Epithelial cell of esophagus (primary cell): ENCODE measurements at regions not wholly inside any gene's neighbourhood (a gene's known extent, or its start where the extent isn't known, plus 50 kb on each side); places are given as distances from the start of the nearest gene placed in this dataset.

Experiments
- DNase-seq: peaks from one replicate; pipeline ENCODE4 v3.0.0; 2010; ENCODE audit warnings: low read depth
- H3K4me3 ChIP-seq: 2 replicates; pipeline ENCODE4 v1.5.1; 2011; ENCODE audit warnings: mild to moderate bottlenecking, low read length, control low read depth
- TF ChIP-seq, protein P1 (sequence below): IDR thresholded peaks from 2 replicates; pipeline ENCODE4 v1.5.1; 2011; ENCODE audit warnings: low read depth, mild to moderate bottlenecking, low read length, control low read depth, inconsistent platforms; ENCODE audit not compliant: insufficient read depth; ENCODE audit errors: missing control alignments

DNA sequence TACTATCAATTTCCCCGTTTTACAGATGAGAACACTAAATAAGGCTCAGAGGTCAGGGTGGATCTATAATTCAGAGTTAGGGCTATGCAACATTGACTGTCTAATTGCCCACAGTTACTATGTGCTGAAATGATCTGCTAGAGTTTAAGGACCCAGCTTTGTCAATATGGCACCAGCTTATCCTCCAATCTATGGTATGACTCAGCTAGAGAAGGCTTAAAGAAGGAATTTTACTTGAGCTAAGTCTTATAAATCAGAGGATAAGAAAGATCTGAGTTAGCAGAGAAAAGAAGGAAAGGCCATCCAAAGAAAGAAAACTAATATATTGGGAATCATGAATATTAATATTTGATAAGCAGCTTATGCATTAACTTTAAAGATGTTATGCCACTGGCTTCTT lies 78.1 kb downstream of the ASB9 start:
- no peak for DNase-seq
- TF ChIP-seq, protein P1, sequence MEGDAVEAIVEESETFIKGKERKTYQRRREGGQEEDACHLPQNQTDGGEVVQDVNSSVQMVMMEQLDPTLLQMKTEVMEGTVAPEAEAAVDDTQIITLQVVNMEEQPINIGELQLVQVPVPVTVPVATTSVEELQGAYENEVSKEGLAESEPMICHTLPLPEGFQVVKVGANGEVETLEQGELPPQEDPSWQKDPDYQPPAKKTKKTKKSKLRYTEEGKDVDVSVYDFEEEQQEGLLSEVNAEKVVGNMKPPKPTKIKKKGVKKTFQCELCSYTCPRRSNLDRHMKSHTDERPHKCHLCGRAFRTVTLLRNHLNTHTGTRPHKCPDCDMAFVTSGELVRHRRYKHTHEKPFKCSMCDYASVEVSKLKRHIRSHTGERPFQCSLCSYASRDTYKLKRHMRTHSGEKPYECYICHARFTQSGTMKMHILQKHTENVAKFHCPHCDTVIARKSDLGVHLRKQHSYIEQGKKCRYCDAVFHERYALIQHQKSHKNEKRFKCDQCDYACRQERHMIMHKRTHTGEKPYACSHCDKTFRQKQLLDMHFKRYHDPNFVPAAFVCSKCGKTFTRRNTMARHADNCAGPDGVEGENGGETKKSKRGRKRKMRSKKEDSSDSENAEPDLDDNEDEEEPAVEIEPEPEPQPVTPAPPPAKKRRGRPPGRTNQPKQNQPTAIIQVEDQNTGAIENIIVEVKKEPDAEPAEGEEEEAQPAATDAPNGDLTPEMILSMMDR: no peak
- H3K4me3 ChIP-seq: no peak overlapping the region

DNA sequence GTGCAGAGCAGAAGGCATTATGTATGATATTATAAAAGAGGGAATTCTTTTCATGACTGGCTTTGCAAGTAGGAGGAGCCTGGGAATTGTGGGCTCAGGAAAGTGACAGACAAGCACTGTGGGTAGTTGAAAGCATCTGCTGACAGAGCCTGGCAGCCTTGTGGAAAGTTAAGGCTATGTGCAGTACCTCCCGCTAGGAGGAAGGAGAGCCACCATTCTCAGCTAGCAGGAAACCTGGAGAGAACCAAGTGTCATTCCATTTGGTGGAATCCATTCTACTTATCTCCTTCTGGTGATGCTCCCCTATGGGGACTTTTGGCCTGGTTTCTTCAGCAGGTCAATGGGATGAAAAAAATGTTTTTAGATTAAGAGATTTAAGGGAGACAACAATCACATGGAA lies 81.8 kb downstream of the ASB9 start:
- TF ChIP-seq, protein P1: no peak
- no peak overlapping the region for H3K4me3 ChIP-seq
- DNase-seq: no peak

DNA sequence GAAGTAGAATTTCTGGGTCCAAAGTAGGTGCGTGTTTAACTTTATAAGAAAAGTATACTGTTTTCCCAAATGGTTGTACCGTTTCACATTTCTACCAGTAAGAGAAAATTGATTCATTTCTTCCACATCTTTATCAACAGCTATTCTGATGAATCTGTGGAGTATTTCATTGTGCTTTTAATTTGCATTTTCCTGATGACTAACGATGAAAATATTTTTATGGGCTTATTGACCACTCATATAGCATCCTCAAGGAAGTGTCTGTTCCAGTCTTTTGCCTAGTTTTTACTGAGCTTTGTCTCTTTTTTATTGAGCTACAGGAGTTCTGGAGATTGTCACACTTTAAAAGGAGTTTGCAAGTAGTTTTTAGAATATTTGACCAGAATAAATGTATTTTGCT lies 92.6 kb downstream of the ASB9 start:
- no peak overlapping the region for H3K4me3 ChIP-seq
- TF ChIP-seq, protein P1: no peak
- no peak for DNase-seq

DNA sequence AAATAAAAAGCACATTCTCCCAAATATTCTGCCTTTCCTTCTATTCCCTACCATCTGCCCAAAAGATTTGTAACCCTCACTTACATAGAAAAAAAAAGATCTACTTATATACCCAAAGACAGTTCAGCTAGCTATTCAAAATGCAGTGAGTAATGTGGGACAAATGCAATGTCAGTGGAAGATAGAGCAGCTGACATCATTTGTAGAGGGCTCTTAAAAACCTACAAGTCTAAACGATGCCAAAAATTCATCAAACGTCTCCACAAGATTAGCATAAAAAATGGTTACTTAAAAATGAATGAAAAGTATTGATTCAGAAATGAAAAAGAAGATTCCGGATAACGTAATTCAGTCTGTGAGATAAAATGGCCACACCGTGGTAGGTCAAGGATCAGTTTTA lies 96.5 kb downstream of the ASB9 start:
- no peak for DNase-seq
- no peak overlapping the region for H3K4me3 ChIP-seq
- TF ChIP-seq, protein P1: no peak

DNA sequence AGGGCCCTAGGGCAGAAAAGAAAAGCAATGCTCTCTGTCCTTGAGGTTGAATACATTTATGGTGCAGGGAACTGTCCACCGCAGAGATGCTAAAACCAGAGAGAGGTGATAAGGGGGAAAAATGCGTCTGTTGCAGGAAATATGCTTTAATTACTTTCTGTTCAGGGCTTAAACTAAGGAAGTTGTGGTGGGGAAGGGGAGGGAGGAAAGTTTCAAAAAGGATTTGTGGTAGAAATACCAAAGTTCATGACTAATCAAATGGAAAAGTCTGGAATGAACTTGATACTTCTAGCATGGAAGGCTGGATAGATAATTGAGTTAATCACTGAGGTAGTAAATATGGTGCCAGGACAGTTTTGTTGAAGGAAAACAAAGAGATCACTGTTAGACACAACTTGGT lies 99.0 kb downstream of the ASB9 start:
- TF ChIP-seq, protein P1: no peak
- DNase-seq: no peak
- H3K4me3 ChIP-seq: no peak overlapping the region

DNA sequence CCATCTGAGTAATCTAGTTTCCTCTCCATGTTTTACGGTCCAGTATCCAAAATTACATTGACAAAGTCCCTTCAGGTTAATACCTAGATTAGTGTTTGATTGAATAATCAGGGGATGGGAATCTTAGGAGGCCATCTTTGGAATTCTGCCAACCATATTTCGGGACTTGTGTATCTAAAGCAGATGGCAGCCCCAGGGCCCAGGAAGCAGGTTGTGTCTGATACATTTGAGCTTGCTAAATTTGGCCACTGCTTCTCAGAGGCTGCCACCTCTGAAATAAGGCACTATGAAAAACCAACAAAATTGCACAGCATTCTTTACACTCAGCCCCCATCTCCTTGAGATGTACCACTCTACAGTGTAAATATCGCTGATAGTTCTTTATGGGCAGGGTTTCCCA lies 102.1 kb downstream of the ASB9 start:
- TF ChIP-seq, protein P1: no peak
- no peak overlapping the region for H3K4me3 ChIP-seq
- no peak for DNase-seq

DNA sequence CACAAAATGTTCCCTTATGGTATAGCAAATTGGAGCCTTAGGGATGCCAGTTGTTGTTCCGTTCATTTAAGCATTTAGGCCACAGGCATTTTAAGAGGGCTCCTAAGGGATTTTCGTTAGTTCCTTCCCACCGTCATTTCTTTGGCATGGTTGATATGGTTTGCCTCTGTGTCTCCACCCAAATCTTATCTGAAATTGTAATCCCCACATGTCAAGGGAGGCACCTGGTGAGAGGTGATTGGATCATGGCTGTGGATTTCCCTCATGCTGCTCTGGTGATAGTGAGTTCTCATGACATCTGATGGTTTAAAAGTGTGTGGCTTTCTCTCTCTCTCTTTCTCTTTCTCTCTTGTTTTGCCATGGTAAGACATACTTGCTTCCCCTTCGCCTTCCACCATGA lies 104.1 kb downstream of the ASB9 start:
- TF ChIP-seq, protein P1: no peak
- DNase-seq: no peak
- no peak overlapping the region for H3K4me3 ChIP-seq
